HG03354 (cell line): ENCODE measurements at regions not wholly inside any gene's neighbourhood (a gene's known extent, or its start where the extent isn't known, plus 50 kb on each side); places are given as distances from the start of the nearest gene placed in this dataset.
A peak's percentile ranks its signal among the peaks of the same experiment; 100 is the strongest.
"Not testable (repeated sequence)": the region's sequence is repeated elsewhere in the genome, so short reads cannot be mapped to it uniquely, and the experiment has no call there.

Source experiments
- ATAC-seq: cut with Tn5 transposase; IDR thresholded peaks from one replicate; pipeline ENCODE4 v1.9.1; 2021; ENCODE audit warnings: mild to moderate bottlenecking; ENCODE audit not compliant: unreplicated experiment, poor library complexity, severe bottlenecking

DNA sequence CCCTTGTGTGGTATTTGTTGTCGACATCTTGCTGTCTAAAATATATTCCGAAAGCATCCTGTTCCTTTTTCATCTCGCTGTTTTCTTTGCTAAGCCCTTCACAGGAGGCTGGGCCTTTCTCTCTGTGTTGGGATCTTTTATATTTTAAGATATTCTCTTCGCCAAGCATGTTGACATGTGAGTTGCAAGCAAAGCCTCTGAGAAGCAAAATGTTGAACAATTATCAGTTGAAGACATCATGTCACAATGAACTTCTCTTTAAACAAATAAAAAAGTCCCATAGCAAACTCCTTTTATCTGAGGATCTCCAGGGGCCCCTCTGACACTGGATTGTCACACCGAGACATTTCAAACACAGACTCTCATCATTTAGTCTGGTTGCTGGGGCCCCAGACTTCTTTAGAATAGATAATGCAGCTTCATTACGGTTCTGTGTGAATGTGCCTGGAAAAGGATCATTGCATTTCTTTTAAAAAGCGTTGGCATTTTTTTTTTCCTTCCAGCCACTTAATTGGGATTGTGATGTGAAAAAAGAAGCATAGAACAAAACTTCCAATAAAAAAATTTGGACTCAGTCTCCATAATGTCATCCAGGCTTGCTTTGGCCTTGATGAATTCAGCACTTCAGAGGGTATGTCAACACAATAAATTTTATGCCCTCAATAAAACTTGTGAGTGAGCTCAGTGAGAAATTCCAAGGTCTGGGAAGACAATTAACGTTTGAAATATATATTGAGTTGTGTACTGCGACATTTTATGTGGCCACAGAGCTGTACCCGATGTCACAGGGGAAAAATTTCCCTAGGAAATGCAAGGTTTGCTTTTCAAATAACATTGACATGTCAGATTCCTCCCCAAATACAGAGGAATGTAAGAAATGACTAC is 496.8 kb downstream of the XYLT1 start:
- no peak for ATAC-seq

DNA sequence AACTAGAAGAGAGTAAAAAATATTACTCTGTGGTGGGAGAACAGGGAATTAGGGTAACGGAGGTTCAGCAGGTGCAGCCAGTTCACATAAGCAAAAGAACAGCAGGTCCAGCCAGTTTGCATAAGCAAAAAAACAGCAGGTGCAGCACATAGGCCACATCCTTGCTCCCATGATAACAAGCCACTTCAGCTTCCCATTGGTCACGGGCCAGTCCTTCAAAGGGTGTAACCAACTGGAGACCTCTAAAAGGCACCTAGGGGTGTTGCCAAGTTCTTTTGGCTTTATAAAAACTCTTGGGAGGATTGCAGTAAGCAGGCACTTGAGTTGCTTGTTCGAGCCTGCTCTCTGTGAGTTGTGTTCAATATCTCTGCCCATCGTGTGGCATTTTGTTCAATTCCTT is 488.1 kb downstream of the XYLT1 start:
- no peak for ATAC-seq

DNA sequence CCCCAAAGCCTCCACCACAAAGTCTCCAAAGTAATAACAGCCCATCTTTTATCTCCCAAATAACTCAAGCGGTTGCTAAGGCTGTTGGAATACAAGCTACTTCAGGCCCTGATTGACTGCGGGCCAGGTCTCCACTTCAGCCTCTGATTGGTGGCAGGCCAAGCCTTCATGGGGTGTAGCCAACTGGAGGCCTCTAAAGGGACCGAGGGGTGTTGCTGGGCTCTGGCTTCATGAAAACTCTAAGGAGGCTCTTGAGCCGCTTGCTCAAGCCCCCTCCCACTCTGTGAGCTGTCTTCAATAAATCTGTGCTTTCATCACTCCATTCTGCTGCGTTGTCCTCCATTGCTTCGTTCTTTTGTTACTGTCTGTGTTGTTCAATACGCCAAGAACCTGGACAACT is 487.2 kb downstream of the XYLT1 start:
- ATAC-seq = no peak

DNA sequence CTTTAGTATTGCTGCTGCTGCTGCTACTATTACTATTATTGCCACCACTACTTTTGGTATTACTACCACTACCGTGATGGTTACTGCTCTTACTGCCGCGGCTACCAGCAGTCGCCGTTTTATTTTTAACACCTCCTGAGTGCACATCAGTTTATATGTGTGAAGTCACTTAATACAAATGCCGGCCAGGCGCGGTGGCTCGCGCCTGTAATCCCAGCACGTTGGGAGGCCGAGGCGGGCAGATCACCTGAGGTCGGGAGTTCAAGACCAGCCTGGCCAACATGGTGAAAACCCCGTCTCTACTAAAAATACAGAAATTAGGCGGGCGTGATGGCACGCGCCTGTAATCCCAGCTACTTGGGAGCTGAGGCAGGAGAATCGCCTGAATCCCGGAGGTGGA is 486.7 kb downstream of the XYLT1 start:
- ATAC-seq = not testable (repeated sequence)

DNA sequence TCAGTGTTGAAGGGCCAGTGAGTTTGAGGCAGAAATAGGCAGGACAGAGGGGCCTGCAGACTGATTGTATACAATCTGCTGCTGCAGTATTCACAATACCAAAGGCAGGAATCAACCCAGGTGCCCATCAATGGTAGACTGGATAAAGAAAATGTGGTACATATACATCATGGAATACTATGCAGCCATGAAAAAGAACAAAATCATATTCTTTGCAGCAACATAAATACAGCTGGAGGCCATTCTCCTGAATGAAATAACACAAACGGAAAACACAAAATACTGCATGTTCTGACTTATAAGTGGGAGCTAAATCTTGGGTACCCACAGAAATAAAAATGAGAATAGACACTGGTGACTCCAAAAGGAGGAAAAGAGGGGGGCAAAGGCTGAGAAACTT is 485.1 kb downstream of the XYLT1 start:
- ATAC-seq = no peak

DNA sequence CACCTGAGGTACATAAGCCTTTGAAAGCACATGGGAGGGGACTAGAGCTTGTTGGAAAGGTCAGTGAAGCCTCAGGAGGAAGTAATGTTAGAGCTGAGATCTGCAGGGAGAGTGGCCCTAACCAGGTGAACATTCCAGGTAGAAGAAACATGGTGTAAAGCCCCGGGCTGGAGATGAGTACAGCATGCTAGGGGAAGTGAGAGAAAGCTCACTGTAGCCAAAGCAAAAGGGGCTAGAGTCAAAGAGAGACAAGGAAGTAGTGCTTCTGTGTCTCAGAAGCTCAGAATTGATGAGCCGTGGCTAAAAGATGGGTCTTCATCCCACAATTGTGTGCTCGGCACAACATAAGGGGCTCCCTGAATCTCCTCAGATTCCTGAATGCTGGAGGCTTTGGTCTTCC is 481.8 kb downstream of the XYLT1 start:
- ATAC-seq = no peak

DNA sequence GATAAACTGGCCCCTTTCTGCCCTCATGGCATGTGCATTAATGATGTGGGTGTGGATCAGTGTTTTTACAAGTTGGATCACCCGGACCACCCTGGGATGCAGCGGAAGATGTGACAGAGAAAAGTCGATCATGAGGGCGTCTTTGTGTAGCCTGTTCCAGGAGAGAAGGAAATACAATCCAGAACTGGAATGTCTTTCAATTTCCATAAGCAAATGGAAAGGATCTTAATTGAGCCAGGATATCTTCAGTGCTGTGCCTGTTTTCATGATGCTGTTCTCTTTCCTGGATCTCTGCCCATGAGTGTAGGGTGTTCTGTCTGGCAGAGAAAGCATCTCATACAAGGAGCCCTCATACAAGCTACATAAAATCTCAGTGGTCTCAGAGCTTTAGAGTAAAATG is 481.4 kb downstream of the XYLT1 start:
- no peak for ATAC-seq

DNA sequence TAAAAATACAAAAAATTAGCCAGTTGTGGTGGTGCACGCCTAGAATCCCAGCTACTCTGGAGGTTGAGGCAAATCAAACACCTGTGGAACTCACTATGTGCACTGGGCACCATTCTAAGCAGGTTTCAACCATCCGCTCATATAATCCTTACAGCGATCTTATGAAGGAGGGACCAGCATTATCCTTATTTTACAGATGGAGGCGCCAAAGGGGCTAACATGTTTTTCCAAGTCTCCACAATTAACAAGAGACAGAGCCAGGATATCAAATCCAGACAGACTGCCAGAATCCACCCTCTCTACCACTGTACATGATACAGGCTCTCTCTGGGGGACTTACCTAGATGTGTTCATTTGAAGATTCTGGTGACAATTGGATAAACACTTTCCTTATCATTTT is 479.0 kb downstream of the XYLT1 start:
- no peak for ATAC-seq

DNA sequence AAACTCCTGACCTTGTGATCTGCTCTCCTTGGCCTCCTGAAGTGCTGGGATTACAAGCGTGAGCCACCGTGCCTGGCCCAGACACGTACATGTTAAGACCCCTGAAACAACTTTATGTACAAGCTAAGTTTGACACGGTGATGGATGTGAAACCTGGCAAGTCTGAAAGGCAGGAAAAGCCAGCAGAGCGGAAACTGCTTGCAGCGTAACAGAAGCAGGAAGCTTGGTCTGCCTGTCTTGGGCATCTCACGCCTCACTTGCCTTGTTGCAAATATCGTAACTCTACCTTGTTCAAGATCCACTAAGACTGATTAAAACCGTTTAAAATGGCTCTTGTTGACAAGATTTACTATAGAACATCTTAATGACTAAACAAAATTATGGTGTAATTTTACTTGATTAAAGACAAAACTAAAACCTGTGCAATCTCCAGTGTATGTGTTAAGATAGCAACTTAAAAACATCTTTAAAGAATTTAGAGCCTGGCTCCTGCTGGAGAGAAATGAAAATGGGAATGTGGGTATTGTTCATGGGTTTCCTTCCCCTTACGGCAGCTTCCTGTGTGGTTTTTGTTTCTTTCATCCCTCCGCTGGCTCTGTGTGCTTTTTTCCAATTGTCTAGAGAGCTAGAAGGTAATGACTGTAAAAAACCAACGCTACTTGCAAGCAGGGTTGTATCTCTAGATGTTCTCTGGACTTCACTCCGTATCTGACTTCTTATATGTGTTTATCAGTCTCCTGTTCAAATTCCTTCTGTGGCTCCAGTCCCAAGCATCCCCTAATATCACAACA is 477.6 kb downstream of the XYLT1 start:
- ATAC-seq = no peak

DNA sequence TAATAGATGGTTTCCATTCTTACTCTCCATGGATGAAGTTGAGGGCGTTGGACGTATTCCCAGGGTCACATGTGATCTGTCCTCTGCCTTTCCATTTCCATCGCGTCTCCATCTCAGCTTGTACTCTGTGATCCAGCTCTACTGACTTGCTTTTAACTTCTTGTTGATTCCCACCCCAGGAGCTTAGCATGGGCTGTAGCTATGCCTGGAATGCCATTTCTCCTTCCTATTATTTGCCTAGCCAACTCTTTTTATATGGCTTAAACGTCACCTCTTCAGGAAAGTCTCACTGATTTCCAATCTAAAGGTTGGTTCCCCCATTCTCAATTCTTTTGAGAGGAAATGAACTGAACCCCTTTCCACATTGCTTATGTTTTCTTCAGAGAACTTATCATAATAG is 475.9 kb downstream of the XYLT1 start:
- ATAC-seq = no peak

DNA sequence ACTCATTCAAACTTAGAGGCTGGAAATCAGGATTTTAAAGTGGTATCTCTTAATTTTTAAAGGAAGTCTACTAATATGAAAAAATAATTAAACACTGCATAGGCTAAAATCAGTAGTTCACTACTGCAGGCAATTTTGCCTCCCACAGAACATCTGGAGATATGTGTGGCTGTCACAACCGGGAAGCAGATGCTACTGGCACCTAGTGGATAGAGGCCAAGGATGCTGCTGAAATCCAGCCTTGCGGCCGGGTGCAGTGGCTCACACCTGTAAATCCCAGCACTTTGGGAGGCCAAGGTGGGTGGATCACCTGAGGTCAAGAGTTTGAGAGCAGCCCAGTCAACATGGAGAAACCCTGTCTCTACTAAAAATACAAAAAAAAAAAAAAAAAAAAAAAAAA is 473.9 kb downstream of the XYLT1 start:
- no peak for ATAC-seq

DNA sequence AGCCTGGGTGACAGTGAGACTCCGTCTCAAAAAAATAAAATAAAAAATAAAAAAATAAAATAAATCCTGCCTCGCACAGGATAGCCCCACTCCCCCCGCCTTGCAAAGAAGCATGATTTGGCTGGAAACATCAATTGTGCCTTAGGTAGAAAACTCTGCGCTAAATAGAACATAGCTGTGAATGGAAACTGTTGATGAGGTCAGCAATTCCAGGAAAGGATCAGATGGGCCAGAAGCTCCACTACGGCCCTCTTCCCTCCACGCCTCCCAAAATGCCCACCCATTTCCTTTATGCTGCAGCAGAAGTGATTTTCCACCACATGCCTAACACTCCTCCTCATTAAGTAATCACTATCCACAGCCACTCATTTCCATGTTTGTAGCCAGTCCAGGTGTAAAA is 473.4 kb downstream of the XYLT1 start:
- no peak for ATAC-seq

DNA sequence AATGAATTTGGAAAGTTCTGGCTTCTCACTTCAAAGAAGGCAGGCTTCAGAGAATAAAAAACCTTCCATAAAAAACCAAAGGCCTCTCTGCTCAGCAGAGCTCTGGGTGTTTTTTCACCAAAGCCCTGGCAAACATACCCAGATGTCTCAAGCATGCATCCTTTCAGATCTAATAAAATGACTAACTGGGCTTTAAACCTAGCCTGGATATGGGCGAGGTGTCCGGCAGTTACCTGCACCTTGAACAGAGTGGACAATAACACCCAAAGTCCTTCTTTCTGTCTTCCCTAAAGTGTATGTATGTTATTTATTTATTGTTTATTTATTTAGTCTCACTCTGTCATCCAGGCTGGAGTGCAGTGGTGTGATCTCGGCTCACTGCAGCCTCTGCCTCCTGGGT is 469.3 kb downstream of the XYLT1 start:
- ATAC-seq = no peak

DNA sequence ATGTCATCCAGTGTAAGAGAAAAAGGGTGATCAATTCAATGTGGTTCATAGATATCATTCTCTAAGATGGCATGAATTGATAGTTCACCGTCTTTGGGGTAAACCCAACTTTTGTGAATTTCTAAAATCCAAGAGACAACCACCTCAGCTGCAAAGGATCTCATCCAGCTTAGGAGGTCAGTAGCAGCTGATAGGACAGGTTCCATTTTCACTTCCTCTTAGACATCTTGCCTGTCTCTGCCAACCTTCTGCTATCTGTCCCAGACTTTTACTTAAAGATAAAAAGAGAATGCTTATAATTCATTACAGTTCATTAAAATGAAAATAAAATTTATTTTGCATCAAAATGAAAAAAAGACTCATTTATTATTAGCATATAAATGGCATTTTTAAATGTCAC is 468.2 kb downstream of the XYLT1 start:
- peak; percentile 49 for ATAC-seq

DNA sequence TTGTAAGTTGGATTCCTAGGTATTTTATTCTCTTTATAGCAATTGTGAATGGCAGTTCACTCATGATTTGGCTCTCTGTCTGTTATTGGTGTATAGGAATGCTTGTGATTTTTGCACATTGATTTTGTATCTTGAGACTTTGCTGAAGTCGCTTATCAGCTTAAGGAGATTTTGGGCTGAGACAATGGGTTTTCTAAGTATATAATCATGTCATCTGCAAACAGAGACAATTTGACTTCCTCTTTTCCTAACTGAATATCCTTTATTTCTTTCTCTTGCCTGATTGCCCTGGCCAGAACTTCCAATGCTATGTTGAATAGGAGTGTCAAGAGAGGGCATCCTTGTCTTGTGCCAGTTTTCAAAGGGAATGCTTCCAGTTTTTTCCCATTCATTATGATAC is 464.8 kb downstream of the XYLT1 start:
- not testable (repeated sequence) for ATAC-seq

DNA sequence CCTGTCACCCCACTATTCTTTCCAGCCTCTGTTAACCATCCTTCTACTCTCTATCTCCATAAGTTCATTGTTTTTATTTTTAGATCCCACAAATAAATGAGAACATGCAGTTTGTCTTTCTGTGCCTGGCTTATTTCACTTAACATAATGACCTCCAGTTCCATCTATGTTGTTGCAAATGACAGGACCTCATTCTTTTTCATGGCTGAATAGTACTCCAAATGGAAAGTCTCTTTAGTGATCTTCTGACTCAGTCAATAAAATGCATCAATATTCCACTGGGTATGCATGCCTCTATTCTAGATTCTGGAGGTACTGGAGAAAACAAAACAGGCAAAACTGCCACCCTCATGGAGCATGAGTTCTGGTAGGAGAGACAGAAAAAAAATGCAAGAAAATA is 459.0 kb downstream of the XYLT1 start:
- no peak for ATAC-seq

DNA sequence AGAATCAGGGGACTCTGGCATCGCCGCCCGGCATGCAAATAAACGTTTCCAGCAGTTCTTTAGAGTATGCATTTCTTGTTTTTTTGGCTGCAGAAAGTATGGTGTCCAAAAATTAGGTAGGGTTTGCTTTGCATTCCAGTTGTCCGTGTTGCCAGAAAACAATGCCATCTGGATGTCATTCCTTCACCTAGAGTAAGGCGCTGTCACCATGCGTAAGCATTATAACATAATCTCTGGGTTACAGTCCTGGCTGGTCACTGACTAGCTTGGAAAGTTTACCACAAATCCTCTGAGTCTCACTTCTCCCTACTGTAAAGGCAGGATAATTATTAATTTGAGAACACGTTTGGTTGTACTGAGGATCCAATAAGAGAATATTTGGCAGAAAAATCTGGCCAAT is 457.7 kb downstream of the XYLT1 start:
- ATAC-seq = no peak

DNA sequence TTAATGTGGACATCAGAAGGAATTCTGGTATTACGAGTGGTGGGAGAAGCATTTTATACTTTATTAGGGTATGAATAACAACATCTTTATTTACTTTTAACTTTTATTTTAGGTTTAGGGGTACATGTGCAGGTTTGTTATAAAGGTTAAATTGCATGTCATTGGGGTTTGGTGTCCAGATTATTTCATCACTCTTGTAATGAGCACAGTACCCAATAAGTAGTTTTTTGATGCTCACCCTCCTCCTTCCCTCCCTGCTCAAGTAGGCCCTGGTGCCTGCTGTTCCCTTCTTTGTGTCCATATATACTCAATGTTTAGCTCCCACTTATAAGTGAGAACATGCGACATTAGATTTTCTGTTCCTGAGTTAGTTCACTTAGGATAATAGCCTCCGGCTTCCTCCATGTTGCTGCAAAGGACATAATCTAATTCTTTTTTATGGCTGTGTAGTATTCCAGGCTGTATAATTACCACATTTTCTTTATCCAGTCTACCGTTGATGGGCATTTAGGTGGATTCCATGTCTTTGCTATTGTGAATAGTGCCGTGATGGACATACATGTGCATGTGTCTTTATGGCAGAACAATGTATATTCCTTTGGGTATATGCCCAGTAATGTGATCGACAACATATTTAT is 456.2 kb downstream of the XYLT1 start:
- ATAC-seq = no peak

DNA sequence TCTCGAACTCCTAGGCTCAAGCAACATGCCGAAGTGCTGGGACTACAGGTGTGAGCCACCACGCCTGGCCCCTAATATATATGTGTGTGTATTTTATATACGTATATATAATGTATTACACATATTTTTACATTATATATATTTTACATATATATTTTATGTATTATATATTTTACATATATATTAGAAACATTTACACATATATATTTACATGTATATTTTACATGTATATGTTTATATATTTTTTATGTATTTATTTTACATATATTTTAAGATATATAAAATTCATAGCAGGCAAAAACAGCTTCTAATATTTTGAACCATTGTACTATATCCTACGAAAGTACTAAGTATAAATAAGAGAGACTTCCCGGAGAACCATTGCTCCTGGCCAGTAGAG is 455.1 kb downstream of the XYLT1 start:
- ATAC-seq = no peak

DNA sequence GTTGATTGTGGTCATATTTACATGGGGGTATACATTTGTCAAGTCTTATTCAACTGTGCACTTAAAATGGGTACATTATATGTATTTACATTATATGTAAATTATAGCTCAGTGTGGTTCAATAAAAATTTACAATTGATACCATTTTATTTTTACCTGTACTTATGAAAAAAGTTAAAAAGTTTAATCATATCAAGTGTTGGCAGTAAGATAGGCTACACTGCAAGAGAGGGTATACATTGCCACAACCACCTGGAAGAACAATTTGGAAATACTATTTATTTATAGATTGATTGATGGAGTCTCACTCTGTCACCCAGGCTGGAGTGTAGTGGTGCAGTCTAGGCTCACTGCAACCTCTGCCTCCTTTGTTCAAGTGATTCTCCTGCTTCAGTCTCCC is 453.3 kb downstream of the XYLT1 start:
- ATAC-seq = no peak

DNA sequence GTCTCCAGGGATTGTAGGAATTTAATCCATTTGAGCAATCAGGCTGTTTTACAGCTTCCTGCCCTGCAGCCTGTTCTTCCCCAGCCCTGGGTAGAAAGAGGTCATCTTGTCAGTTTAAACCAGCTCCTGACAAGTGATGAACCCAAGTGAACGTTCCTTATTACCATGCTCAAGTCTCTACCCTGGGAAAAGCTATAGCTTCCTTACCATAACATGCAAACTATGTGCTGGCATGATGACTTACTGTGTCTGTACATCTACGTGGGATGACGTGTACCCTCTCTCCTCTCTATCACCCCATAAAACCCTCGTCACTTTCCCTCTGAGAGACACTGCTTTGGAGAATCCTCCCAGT is 452.2 kb downstream of the XYLT1 start:
- no peak for ATAC-seq
